HepG2 (cell line): ENCODE measurements at regions not wholly inside any gene's neighbourhood (a gene's known extent, or its start where the extent isn't known, plus 50 kb on each side); places are given as distances from the start of the nearest gene placed in this dataset.

Experiments
- ATAC-seq: fragments of 200-7000 bp; cut with Tn5 transposase; 3 replicates; pipeline ENCODE4 v1.9.1; 2020; ENCODE audit warnings: mild to moderate bottlenecking, moderate library complexity
- BruUV-seq: library from RNA; stranded (reverse); fragments of 400-500 nt; replicated peaks from 2 replicates; lab custom pipeline; 2021; lab: Mats Ljungman, UMichigan
- CTCF ChIA-PET: fragments of 300-600 bp; formaldehyde crosslinking; extraction: SDS; loops from one replicate; lab custom pipeline; 2021; ENCODE audit warnings: low total read pairs, inconsistent platforms, low intra/inter-chr PET ratio; lab: Yijun Ruan, JAX
- POLR2A ChIA-PET: fragments of 350-600 bp; sonication (Branson Sonifier 250); formaldehyde crosslinking; loops from one replicate; lab custom pipeline; 2020; ENCODE audit warnings: antibody characterized with exemption, inconsistent platforms; lab: Yijun Ruan, JAX
- DNase-seq: peaks from one replicate; pipeline ENCODE4 v3.0.0-alpha.2; 2015; ENCODE audit warnings: low spot score
- FAIRE-seq: peaks from 3 replicates; lab custom pipeline; 2011; peaks lifted over from hg19 to GRCh38; lab: Jason Lieb, UNC
- H2AFZ ChIP-seq: one replicate; pipeline ENCODE4 v1.6.1; 2011; ENCODE audit warnings: low read length, inconsistent platforms
- H3K27ac ChIP-seq: fragments of 300-600 bp; 3 replicates; pipeline ENCODE4 v1.8.0; 2011; ENCODE audit warnings: mixed run types, mild to moderate bottlenecking, mixed read lengths, low read length, inconsistent platforms; ENCODE audit not compliant: insufficient read depth; ENCODE audit errors: extremely low read length
- H3K27me3 ChIP-seq, 2 experiments: fragments of 200-600 bp in 1 of 2; 2 replicates in 1 of 2; 3 replicates in 1 of 2; pipeline versions ENCODE4 v1.6.0 to v1.8.0; 2011; ENCODE audit warnings: low read length in 2 of 2, mild to moderate bottlenecking in 2 of 2, moderate library complexity in 2 of 2, inconsistent platforms in 1 of 2; ENCODE audit not compliant: insufficient read depth in 2 of 2, control insufficient read depth in 1 of 2
- H3K36me3 ChIP-seq, 2 experiments: fragments of 200-600 bp in 1 of 2; replicated peaks in 1 of 2; 2 replicates in 1 of 2; 3 replicates in 1 of 2; pipeline versions ENCODE4 v1.5.1 to v1.8.0; 2011; ENCODE audit warnings: low read length in 2 of 2, inconsistent platforms in 1 of 2; ENCODE audit not compliant: insufficient read depth in 2 of 2, control insufficient read depth in 1 of 2
- H3K4me1 ChIP-seq: 2 replicates; pipeline ENCODE4 v1.5.1; 2012; ENCODE audit warnings: low read length, inconsistent platforms; ENCODE audit not compliant: insufficient read depth
- H3K4me2 ChIP-seq: 2 replicates; pipeline ENCODE4 v1.6.0; 2011; ENCODE audit warnings: low read depth, low read length, inconsistent platforms
- H3K4me3 ChIP-seq, 3 experiments: fragments of 200-600 bp in 1 of 3; sonication (generic), shearing (Covaris generic) in 1 of 3; replicated peaks in 1 of 3; 2 replicates each; pipeline ENCODE4 v1.5.1; 2011 to 2016; ENCODE audit warnings: low read length in 3 of 3, inconsistent platforms in 2 of 3, low read depth in 2 of 3, mild to moderate bottlenecking in 2 of 3, control low read depth in 1 of 3, mixed read lengths in 1 of 3; ENCODE audit not compliant: insufficient read depth in 1 of 3
- H3K79me2 ChIP-seq: one replicate; pipeline ENCODE4 v1.6.1; 2011; ENCODE audit warnings: low read length, inconsistent platforms; ENCODE audit not compliant: insufficient read depth
- H3K9ac ChIP-seq: 2 replicates; pipeline ENCODE4 v1.6.0; 2011; ENCODE audit warnings: mild to moderate bottlenecking, low read depth, low read length, inconsistent platforms; ENCODE audit not compliant: insufficient read depth
- H3K9me3 ChIP-seq: 2 replicates; pipeline ENCODE4 v1.5.1; 2012; ENCODE audit warnings: mild to moderate bottlenecking, low read length
- H4K20me1 ChIP-seq: 2 replicates; pipeline ENCODE4 v1.6.0; 2011; ENCODE audit warnings: inconsistent platforms, mild to moderate bottlenecking, low read length, moderate library complexity; ENCODE audit not compliant: insufficient read depth
- ATF6 ChIP-seq: sonication (generic); formaldehyde crosslinking; conservative IDR thresholded peaks from 2 replicates; pipeline ENCODE4 v1.4.0; 2020; ENCODE audit warnings: missing genetic modification reagents
- CEBPG ChIP-seq: IDR thresholded peaks from 2 replicates; pipeline ENCODE4 v1.6.1; 2016
- ERF ChIP-seq: IDR thresholded peaks from 2 replicates; pipeline ENCODE4 v1.6.1; 2018; ENCODE audit warnings: missing biosample characterization, missing genetic modification reagents
- HNRNPH1 ChIP-seq: fragments of 200-400 bp; formaldehyde crosslinking; optimal IDR thresholded peaks from 2 replicates; pipeline ENCODE3; 2017; ENCODE audit warnings: mild to moderate bottlenecking, low read depth, low read length
- MAX ChIP-seq: IDR thresholded peaks from 2 replicates; pipeline ENCODE4 v1.6.1; 2012; ENCODE audit warnings: inconsistent platforms
- MXD4 ChIP-seq: IDR thresholded peaks from 2 replicates; pipeline ENCODE4 v1.6.1; 2016; ENCODE audit warnings: mild to moderate bottlenecking, missing biosample characterization, missing genetic modification reagents
- RELA ChIP-seq: sonication (generic); formaldehyde crosslinking; IDR thresholded peaks from 2 replicates; pipeline ENCODE4 v1.4.0; 2020; ENCODE audit warnings: missing genetic modification reagents
- SETDB1 ChIP-seq: sonication (generic); formaldehyde crosslinking; IDR thresholded peaks from 2 replicates; pipeline ENCODE4 v1.5.1; 2020; ENCODE audit warnings: missing genetic modification reagents, mild to moderate bottlenecking, borderline replicate concordance
- SMAD1 ChIP-seq: sonication (generic); formaldehyde crosslinking; IDR thresholded peaks from 2 replicates; pipeline ENCODE4 v1.4.0; 2020; ENCODE audit warnings: missing genetic modification reagents, low read depth, mild to moderate bottlenecking, borderline replicate concordance
- ZBTB1 ChIP-seq: sonication (generic); formaldehyde crosslinking; IDR thresholded peaks from 2 replicates; pipeline ENCODE4 v1.4.0; 2020; ENCODE audit warnings: missing genetic modification reagents, borderline replicate concordance
- ZKSCAN8 ChIP-seq: IDR thresholded peaks from 2 replicates; pipeline ENCODE4 v1.6.1; 2016; ENCODE audit warnings: borderline replicate concordance, missing genetic modification reagents, missing compliant biosample characterization
- WGBS: methylation state at CpG from one replicate; pipeline ENCODE4 v1.1.6; 2017; ENCODE audit warnings: low lambda C conversion rate; 5-methylcytosine and 5-hydroxymethylcytosine counted together
- in situ Hi-C: cut with HindIII; loops from 2 replicates; pipeline ENCODE4 v1.10.0; 2017; ENCODE audit warnings: low pct_unique_long_range_greater_than_20kb; ENCODE audit not compliant: extremely low pct_ligation_motif_present
- intact Hi-C: fragments of 100-400 bp; cut with micrococcal nuclease; formaldehyde crosslinking; loops from one replicate; pipeline ENCODE4 v1.10.0; 2022; ENCODE audit not compliant: unreplicated experiment
- TF ChIP-seq, protein P1 (sequence below): sonication (generic); formaldehyde crosslinking; IDR thresholded peaks from 2 replicates; pipeline ENCODE4 v1.4.0; 2020; ENCODE audit warnings: missing genetic modification reagents, mild to moderate bottlenecking, borderline replicate concordance
- TF ChIP-seq, protein P2 (sequence below): sonication (generic); formaldehyde crosslinking; IDR thresholded peaks from 2 replicates; pipeline ENCODE4 v1.4.0; 2020; ENCODE audit warnings: missing genetic modification reagents
- TF ChIP-seq, protein P3 (sequence below): sonication (generic); formaldehyde crosslinking; IDR thresholded peaks from 2 replicates; pipeline ENCODE4 v1.5.0; 2020; ENCODE audit warnings: missing genetic modification reagents

GRCh38 chr19:28319227-28319626 is 893.7 kb downstream of the UQCRFS1 start (continued):
- TF ChIP-seq SETDB1 (CRISPR knock-in tag), result no peak
- TF ChIP-seq, protein P1, sequence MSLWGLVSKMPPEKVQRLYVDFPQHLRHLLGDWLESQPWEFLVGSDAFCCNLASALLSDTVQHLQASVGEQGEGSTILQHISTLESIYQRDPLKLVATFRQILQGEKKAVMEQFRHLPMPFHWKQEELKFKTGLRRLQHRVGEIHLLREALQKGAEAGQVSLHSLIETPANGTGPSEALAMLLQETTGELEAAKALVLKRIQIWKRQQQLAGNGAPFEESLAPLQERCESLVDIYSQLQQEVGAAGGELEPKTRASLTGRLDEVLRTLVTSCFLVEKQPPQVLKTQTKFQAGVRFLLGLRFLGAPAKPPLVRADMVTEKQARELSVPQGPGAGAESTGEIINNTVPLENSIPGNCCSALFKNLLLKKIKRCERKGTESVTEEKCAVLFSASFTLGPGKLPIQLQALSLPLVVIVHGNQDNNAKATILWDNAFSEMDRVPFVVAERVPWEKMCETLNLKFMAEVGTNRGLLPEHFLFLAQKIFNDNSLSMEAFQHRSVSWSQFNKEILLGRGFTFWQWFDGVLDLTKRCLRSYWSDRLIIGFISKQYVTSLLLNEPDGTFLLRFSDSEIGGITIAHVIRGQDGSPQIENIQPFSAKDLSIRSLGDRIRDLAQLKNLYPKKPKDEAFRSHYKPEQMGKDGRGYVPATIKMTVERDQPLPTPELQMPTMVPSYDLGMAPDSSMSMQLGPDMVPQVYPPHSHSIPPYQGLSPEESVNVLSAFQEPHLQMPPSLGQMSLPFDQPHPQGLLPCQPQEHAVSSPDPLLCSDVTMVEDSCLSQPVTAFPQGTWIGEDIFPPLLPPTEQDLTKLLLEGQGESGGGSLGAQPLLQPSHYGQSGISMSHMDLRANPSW (CRISPR knock-in tag), result no peak
- no peak for TF ChIP-seq RELA (CRISPR knock-in tag)
- TF ChIP-seq MXD4, result no peak
- TF ChIP-seq, protein P2, sequence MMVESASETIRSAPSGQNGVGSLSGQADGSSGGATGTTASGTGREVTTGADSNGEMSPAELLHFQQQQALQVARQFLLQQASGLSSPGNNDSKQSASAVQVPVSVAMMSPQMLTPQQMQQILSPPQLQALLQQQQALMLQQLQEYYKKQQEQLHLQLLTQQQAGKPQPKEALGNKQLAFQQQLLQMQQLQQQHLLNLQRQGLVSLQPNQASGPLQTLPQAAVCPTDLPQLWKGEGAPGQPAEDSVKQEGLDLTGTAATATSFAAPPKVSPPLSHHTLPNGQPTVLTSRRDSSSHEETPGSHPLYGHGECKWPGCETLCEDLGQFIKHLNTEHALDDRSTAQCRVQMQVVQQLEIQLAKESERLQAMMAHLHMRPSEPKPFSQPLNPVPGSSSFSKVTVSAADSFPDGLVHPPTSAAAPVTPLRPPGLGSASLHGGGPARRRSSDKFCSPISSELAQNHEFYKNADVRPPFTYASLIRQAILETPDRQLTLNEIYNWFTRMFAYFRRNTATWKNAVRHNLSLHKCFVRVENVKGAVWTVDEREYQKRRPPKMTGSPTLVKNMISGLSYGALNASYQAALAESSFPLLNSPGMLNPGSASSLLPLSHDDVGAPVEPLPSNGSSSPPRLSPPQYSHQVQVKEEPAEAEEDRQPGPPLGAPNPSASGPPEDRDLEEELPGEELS (CRISPR knock-in tag), result no peak

DNA sequence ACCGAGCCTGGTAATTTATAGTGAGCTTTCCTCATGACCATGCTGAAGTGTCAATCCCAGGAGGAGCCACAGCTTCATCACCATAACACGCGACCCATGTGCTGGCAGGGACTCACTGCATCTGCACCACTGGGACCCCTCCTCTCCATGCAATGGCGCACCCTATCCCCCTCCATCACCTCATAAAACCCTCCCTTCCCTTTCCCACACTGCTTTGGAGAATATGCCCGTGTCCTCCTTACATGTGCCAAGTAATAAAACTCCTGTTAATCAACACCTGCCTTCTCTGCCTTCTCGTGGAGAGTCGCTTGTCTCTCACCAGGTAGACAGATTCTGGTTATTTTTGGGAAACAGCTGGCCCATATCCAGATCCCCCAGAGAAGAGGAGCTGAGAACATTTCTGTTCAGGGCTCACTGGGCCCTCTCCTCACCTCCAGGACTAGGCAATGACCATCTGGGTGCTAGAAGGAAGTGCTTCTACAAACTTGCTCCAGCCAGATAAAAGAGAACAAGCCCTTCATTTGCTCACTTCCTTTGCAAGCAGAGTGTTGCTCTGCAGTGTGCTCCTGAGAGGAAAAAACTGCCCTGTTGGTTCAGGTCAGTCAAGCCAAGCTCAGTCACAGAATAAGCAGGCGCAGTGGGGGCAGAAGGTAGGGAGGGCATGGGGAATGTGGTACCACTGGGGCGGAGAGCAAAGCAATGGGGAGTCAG is 894.3 kb downstream of the UQCRFS1 start:
- no TSS peak for BruUV-seq
- DNase-seq (no peak), FAIRE-seq (no peak), ATAC-seq (no peak)
- intact Hi-C loops (no loop called here), in situ Hi-C loops (no loop called here)
- no peak for TF ChIP-seq MAX
- TF ChIP-seq, protein P3, sequence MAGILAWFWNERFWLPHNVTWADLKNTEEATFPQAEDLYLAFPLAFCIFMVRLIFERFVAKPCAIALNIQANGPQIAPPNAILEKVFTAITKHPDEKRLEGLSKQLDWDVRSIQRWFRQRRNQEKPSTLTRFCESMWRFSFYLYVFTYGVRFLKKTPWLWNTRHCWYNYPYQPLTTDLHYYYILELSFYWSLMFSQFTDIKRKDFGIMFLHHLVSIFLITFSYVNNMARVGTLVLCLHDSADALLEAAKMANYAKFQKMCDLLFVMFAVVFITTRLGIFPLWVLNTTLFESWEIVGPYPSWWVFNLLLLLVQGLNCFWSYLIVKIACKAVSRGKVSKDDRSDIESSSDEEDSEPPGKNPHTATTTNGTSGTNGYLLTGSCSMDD (CRISPR knock-in tag), result no peak
- TF ChIP-seq HNRNPH1, result no peak
- no peak for TF ChIP-seq ZKSCAN8
- TF ChIP-seq SMAD1, result no peak
- TF ChIP-seq ZBTB1 (CRISPR knock-in tag), result no peak
- TF ChIP-seq CEBPG, result no peak
- no peak for TF ChIP-seq ERF (CRISPR knock-in tag)
- no peak for TF ChIP-seq ATF6 (CRISPR knock-in tag)
- WGBS, result 20% methylated on average over 8 of the region's 9 CpGs
- peaks cover 82% of the 10 kb centered on the region for H3K9me3 ChIP-seq
- no peak overlapping the region for H3K27ac ChIP-seq
- no peaks in the 10 kb centered on the region for H3K27me3 ChIP-seq
- POLR2A ChIA-PET, result no interaction called here
- no peak overlapping the region for H3K9ac ChIP-seq
- H3K36me3 ChIP-seq, result no peaks in the 10 kb centered on the region
- H2AFZ ChIP-seq, result no peak overlapping the region
- CTCF ChIA-PET, result no interaction called here
- H3K79me2 ChIP-seq, result no peaks in the 10 kb centered on the region
- H4K20me1 ChIP-seq, result no peaks in the 10 kb centered on the region
- H3K4me3 ChIP-seq, result no peak overlapping the region
- H3K4me1 ChIP-seq, result no peaks in the 10 kb centered on the region
- H3K4me2 ChIP-seq, result no peak overlapping the region
